Astrocyte of the cerebellum (primary cell): ENCODE measurements at regions not wholly inside any gene's neighbourhood (a gene's known extent, or its start where the extent isn't known, plus 50 kb on each side); places are given as distances from the start of the nearest gene placed in this dataset.
"Not testable (repeated sequence)": the region's sequence is repeated elsewhere in the genome, so short reads cannot be mapped to it uniquely, and the experiment has no call there.

Source experiments
- DNase-seq: peaks from one replicate; pipeline ENCODE4 v3.0.0-alpha.2; 2011; ENCODE audit warnings: low read depth
- H3K4me3 ChIP-seq: 2 replicates; pipeline ENCODE4 v1.5.1; 2011; ENCODE audit warnings: mild to moderate bottlenecking, low read depth, low read length, moderate library complexity
- in situ Hi-C: cut with HindIII; loops from 2 replicates; pipeline ENCODE4 v1.10.0; 2017; ENCODE audit warnings: low sequenced_read_pairs
- TF ChIP-seq, protein P1 (sequence below): IDR thresholded peaks from 2 replicates; pipeline ENCODE4 v1.5.1; 2012; ENCODE audit warnings: low read length, low read depth, moderate library complexity, mild to moderate bottlenecking; ENCODE audit errors: missing control alignments

DNA sequence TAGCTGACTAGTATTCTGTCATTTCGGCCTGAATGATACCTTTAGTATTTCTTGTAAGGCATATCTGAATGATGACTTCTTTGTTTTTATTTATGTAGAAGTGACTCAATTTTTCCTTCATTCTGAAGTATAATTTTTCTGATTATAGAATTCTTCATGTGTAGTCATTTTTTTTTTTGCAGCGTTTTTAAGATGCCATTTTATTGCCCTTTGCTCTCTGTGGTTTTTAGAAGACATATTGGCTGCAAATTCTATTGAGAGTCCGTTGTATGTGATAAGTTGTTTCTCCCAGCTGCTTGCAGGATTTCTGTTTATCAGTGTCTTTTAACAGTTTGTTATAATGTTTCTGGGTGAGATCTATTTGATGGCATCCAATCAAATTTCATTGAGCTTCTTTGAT, 1224.8 kb downstream of the JRKL start:
- in situ Hi-C loops: no loop called here
- no peak for DNase-seq
- TF ChIP-seq, protein P1, sequence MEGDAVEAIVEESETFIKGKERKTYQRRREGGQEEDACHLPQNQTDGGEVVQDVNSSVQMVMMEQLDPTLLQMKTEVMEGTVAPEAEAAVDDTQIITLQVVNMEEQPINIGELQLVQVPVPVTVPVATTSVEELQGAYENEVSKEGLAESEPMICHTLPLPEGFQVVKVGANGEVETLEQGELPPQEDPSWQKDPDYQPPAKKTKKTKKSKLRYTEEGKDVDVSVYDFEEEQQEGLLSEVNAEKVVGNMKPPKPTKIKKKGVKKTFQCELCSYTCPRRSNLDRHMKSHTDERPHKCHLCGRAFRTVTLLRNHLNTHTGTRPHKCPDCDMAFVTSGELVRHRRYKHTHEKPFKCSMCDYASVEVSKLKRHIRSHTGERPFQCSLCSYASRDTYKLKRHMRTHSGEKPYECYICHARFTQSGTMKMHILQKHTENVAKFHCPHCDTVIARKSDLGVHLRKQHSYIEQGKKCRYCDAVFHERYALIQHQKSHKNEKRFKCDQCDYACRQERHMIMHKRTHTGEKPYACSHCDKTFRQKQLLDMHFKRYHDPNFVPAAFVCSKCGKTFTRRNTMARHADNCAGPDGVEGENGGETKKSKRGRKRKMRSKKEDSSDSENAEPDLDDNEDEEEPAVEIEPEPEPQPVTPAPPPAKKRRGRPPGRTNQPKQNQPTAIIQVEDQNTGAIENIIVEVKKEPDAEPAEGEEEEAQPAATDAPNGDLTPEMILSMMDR: no peak
- no peak overlapping the region for H3K4me3 ChIP-seq

DNA sequence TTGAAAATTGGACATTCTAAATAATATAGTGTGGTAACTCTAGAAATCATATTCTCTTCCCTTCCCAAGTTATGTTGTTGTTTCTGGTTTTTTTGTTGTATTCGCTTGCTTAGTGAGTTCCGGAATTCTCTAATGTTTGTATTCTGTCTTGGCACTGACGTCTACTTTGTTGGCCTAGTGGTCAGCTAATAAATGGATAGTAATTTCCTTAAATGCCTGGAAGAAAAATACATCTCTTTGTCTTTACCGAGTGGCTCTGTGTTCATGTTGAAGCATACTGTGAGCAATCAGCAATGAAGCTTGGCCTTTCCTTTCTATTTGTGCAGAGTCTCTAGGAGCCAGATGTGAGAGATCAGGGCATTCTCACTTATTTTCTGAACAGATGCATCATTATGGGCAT, 1225.7 kb downstream of the JRKL start:
- no peak for DNase-seq
- TF ChIP-seq, protein P1: no peak
- in situ Hi-C loops: no loop called here
- no peak overlapping the region for H3K4me3 ChIP-seq

DNA sequence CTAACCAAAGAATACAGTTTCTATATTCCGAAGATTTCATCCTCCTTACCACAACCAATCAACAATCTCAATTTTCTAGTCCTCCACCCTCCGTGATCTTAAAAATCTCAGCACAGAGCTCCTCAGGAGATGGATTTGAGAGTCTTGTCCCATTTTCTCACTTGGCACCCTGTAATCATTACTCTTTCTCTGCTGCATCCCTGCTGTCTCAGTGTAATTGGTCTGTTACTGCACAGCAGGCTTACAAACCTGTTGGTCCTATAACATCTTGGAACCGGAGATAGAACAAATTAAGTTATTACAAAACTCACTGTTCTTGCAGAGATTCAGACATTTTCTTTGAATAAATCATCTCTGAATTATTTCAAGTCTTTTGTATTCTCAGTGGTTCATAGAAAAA, 1227.2 kb downstream of the JRKL start:
- H3K4me3 ChIP-seq: no peak overlapping the region
- TF ChIP-seq, protein P1: no peak
- in situ Hi-C loops: no loop called here
- DNase-seq: no peak

DNA sequence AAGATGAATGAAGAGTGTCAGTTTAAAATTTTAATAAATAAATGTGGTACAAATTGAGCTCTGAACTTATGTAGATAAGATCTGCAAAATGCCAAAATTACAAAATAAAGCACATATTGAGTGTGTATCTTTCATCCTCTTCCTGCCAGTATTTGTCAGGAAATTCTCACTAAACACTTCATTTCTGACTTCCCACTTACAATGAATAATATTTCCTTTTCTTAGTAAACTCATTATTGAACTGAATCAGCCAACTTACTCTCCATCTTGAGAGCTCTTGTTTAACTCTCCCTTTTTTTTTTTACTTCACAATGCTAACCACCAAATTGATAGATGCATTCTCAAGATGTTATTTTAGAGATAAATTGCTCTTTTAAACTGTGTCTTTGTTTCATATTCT, 1230.2 kb downstream of the JRKL start:
- H3K4me3 ChIP-seq: no peak overlapping the region
- in situ Hi-C loops: no loop called here
- TF ChIP-seq, protein P1: no peak
- DNase-seq: no peak

DNA sequence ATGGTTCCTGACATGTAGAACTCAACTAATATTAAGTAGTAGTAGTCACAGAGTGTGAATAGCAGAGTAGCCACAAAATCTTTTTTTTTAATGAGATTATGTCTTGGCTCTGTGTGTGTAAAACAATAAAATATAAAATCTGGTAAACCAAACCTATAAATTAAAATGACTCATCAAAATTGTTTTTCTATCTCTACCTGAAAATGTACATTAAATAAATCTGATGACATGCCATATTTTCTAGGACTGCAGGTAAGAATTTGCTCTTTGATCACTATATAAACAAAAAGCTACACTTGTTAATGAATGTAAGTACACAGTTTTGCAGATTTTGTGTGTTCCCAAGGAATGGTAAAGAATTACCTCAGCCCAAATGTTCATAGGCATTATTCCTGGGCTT, 1231.5 kb downstream of the JRKL start:
- in situ Hi-C loops: no loop called here
- H3K4me3 ChIP-seq: no peak overlapping the region
- TF ChIP-seq, protein P1: no peak
- no peak for DNase-seq

DNA sequence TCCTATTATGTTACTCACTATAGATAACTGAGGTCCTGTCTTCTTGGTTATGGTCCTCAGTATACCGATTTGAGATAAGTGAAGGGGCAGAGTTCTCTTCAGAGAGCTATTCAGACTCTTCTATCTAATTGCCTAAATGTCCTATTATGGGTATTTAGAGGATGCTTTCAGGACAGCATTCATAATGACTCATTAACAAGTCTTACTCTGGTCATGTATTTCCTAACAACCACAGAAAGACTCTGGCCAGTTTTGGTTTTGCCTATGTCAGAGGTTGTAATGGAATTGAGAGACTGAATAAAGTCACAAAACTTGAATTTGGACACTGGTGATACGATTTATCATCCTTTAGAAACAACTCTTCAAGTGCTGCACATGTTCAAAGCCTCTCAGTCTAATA, 1233.0 kb downstream of the JRKL start:
- TF ChIP-seq, protein P1: no peak
- no peak overlapping the region for H3K4me3 ChIP-seq
- in situ Hi-C loops: no loop called here
- no peak for DNase-seq

DNA sequence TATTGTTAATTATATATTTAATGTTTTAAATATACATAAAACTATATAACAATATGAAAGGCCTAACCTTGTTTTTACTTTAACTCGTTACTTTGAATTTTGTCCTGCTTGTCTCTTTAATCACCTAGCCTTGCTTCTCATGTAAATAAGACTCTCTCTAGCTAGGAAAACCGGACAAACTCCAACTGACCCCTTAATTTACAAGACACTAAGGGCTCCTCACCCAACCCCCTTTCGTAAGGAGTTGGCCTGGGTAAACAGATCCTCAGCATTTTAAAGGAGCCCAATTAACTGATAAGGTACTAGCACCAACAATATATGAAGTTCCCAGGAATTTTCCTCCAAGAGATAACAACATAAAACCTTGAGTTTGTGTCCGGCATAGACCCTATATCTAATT, 1246.9 kb downstream of the JRKL start:
- in situ Hi-C loops, H3K4me3 ChIP-seq, DNase-seq: not testable (repeated sequence)
